K562 (cell line): ENCODE measurements at regions not wholly inside any gene's neighbourhood (a gene's known extent, or its start where the extent isn't known, plus 50 kb on each side); places are given as distances from the start of the nearest gene placed in this dataset.

Experiments
- ATAC-seq: fragments of 200-7000 bp; cut with Tn5 transposase; 3 replicates; pipeline ENCODE4 v1.9.1; 2020; ENCODE audit warnings: moderate library complexity
- BruUV-seq: library from RNA; stranded (reverse); fragments of 400-500 nt; replicated peaks from 2 replicates; lab custom pipeline; 2021; lab: Mats Ljungman, UMichigan
- CTCF ChIA-PET: fragments of 300-600 bp; formaldehyde crosslinking; extraction: SDS; loops from one replicate; lab custom pipeline; 2021; ENCODE audit warnings: low intra/inter-chr PET ratio; lab: Yijun Ruan, JAX
- POLR2A ChIA-PET: fragments of 300-600, 350-650 bp; sonication (Branson Sonifier 250); formaldehyde crosslinking; extraction: SDS; loops from one replicate; lab custom pipeline; 2021; ENCODE audit warnings: antibody characterized with exemption, inconsistent platforms; lab: Yijun Ruan, JAX
- DNase-seq, 4 experiments: peaks; one replicate each; pipeline versions ENCODE4 v3.0.0 to v3.0.0-alpha.2; 2011 to 2018; ENCODE audit warnings: low spot score in 3 of 4, mixed read lengths in 3 of 4; ENCODE audit errors: extremely low read depth in 1 of 4
- FAIRE-seq: peaks from 2 replicates; lab custom pipeline; 2011; peaks lifted over from hg19 to GRCh38; lab: Jason Lieb, UNC
- H2AFZ ChIP-seq: 2 replicates; pipeline ENCODE4 v1.6.0; 2011; ENCODE audit warnings: low read depth, low read length, control low read depth, inconsistent platforms
- H3K27ac ChIP-seq: fragments of 200-600 bp; 3 replicates; pipeline ENCODE4 v1.8.0; 2011; ENCODE audit warnings: low read depth, mild to moderate bottlenecking, control low read depth, inconsistent platforms, low read length, moderate library complexity, mixed read lengths; ENCODE audit errors: extremely low read depth
- H3K27me3 ChIP-seq, 2 experiments: fragments of 300-600 bp in 1 of 2; 2 replicates in 1 of 2; 3 replicates in 1 of 2; pipeline versions ENCODE4 v1.6.0 to v1.8.0; 2011; ENCODE audit warnings: inconsistent platforms in 2 of 2, low read length in 2 of 2, mild to moderate bottlenecking in 1 of 2, mixed read lengths in 1 of 2, moderate library complexity in 1 of 2; ENCODE audit not compliant: control insufficient read depth in 2 of 2, insufficient read depth in 2 of 2
- H3K36me3 ChIP-seq: fragments of 300-600 bp; 3 replicates; pipeline ENCODE4 v1.8.0; 2011; ENCODE audit warnings: mild to moderate bottlenecking, low read length, inconsistent platforms; ENCODE audit not compliant: control insufficient read depth, insufficient read depth
- H3K4me1 ChIP-seq, 2 experiments: fragments of 200-600 bp in 1 of 2; replicated peaks in 1 of 2; 2 replicates in 1 of 2; 3 replicates in 1 of 2; pipeline versions ENCODE4 v1.5.1 to v1.8.0; 2011; ENCODE audit warnings: inconsistent platforms in 2 of 2, low read length in 2 of 2, mild to moderate bottlenecking in 1 of 2, mixed read lengths in 1 of 2, moderate library complexity in 1 of 2; ENCODE audit not compliant: control insufficient read depth in 2 of 2, insufficient read depth in 2 of 2
- H3K4me2 ChIP-seq: 2 replicates; pipeline ENCODE4 v1.6.1; 2011; ENCODE audit warnings: low read length, control low read depth, inconsistent platforms, mixed read lengths; ENCODE audit not compliant: insufficient read depth
- H3K4me3 ChIP-seq: fragments of 200-600 bp; sonication (generic), shearing (Covaris generic); 2 replicates; pipeline ENCODE4 v1.5.1; 2016; ENCODE audit warnings: control low read depth, inconsistent platforms
- H3K79me2 ChIP-seq: fragments of 200-600 bp; 3 replicates; pipeline ENCODE4 v1.8.0; 2011; ENCODE audit warnings: low read length, inconsistent platforms; ENCODE audit not compliant: control insufficient read depth, insufficient read depth
- H3K9ac ChIP-seq, 2 experiments: 2 replicates each; pipeline versions ENCODE4 v1.6.0 to v1.6.1; 2011; ENCODE audit warnings: low read depth in 2 of 2, low read length in 2 of 2, control low read depth in 1 of 2, inconsistent platforms in 1 of 2, mild to moderate bottlenecking in 1 of 2, mixed read lengths in 1 of 2; ENCODE audit not compliant: insufficient read depth in 1 of 2
- H3K9me1 ChIP-seq: one replicate; pipeline ENCODE4 v1.6.0; 2011; ENCODE audit warnings: inconsistent platforms, mild to moderate bottlenecking, low read length, moderate library complexity; ENCODE audit not compliant: control insufficient read depth, insufficient read depth
- H3K9me3 ChIP-seq: replicated peaks from 2 replicates; pipeline ENCODE4 v1.5.1; 2011; ENCODE audit warnings: low read depth, low read length, inconsistent platforms; ENCODE audit not compliant: control insufficient read depth, insufficient read depth
- H4K20me1 ChIP-seq: replicated peaks from 2 replicates; pipeline ENCODE4 v1.6.1; 2011; ENCODE audit warnings: low read length, inconsistent platforms, mixed read lengths; ENCODE audit not compliant: control insufficient read depth, insufficient read depth
- ARID2 ChIP-seq: fragments of 450-650 bp; IDR thresholded peaks from 2 replicates; pipeline ENCODE4 v1.6.1; 2017; ENCODE audit warnings: antibody characterized with exemption, mild to moderate bottlenecking
- FOXK1 ChIP-seq: sonication (generic); formaldehyde crosslinking; IDR thresholded peaks from 2 replicates; pipeline ENCODE4 v1.8.0; 2022; ENCODE audit warnings: missing genetic modification reagents, mild to moderate bottlenecking, borderline replicate concordance
- HDAC1 ChIP-seq, 2 experiments: fragments of 450-650 bp; IDR thresholded peaks; 2 replicates each; pipeline ENCODE4 v1.6.1; 2016 to 2017; ENCODE audit warnings: inconsistent platforms in 1 of 2, mild to moderate bottlenecking in 1 of 2, moderate library complexity in 1 of 2
- SRSF1 ChIP-seq: fragments of 200-400 bp; formaldehyde crosslinking; IDR thresholded peaks from 2 replicates; pipeline ENCODE4 v1.6.1; 2017; ENCODE audit warnings: mild to moderate bottlenecking, low read depth, low read length, moderate library complexity
- ZC3H11A ChIP-seq: IDR thresholded peaks from 2 replicates; pipeline ENCODE4 v1.6.1; 2012; ENCODE audit warnings: low read depth, low read length, improper control_type of control experiment
- ZFP1 ChIP-seq: fragments of 450-650 bp; formaldehyde crosslinking; IDR thresholded peaks from 2 replicates; pipeline ENCODE4 v1.4.0; 2020; ENCODE audit warnings: mild to moderate bottlenecking, mixed read lengths
- WGBS: fragments of 100-300 bp; shearing (Covaris generic); methylation state at CpG from one replicate; pipeline ENCODE4 v1.1.6; 2016; ENCODE audit warnings: low coverage, mixed read lengths; ENCODE audit not compliant: insufficient coverage; ENCODE audit errors: missing lambda C conversion rate; 5-methylcytosine and 5-hydroxymethylcytosine counted together
- in situ Hi-C: fragments of 300-500 bp; cut with MboI; formaldehyde crosslinking; loops from 4 replicates; pipeline ENCODE4 v1.15.0; 2018; ENCODE audit warnings: inconsistent platforms, mixed read lengths
- intact Hi-C: fragments of 100-400 bp; cut with micrococcal nuclease; formaldehyde crosslinking; loops from 2 replicates; pipeline ENCODE4 v1.14.2; 2022
- TF ChIP-seq, protein P1 (sequence below): fragments of 250-450 bp; sonication (Bioruptor Pico); IDR thresholded peaks from 2 replicates; pipeline ENCODE4 v1.4.0; 2020; ENCODE audit warnings: mild to moderate bottlenecking

DNA sequence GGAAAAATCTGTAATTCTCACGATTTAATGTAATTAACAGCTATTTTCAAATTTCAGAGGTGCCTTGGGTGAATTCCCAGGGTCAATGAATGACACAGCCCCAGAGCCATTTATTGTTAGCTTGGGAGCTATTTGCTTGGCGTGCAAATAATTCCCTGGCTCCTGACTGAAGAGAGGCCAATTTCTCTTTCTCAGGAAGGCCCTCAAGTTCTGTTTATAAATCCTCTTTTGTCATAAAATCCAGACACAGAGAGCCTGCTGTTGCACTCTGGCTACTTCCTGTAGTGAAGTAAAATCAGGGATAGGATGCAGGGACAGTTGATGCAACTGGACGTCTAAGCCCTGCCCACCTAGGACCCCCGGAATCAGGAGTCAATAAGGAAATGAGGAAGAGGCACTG, 154.3 kb downstream of the TMX1 start:
- CTCF ChIA-PET = no interaction called here
- TF ChIP-seq, protein P1, sequence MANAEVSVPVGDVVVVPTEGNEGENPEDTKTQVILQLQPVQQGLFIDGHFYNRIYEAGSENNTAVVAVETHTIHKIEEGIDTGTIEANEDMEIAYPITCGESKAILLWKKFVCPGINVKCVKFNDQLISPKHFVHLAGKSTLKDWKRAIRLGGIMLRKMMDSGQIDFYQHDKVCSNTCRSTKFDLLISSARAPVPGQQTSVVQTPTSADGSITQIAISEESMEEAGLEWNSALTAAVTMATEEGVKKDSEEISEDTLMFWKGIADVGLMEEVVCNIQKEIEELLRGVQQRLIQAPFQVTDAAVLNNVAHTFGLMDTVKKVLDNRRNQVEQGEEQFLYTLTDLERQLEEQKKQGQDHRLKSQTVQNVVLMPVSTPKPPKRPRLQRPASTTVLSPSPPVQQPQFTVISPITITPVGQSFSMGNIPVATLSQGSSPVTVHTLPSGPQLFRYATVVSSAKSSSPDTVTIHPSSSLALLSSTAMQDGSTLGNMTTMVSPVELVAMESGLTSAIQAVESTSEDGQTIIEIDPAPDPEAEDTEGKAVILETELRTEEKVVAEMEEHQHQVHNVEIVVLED = no peak
- TF ChIP-seq ZFP1 (no peak), ZC3H11A (no peak), ARID2 (no peak), SRSF1 (no peak), FOXK1 (no peak), HDAC1 (IDR thresholded peaks at IDR 0.05) (no peak)
- H3K4me2 ChIP-seq = no peak overlapping the region
- no peak overlapping the region for H2AFZ ChIP-seq
- H3K4me3 ChIP-seq = no peak overlapping the region
- no peak overlapping the region for H3K9ac ChIP-seq
- no peak overlapping the region for H3K27ac ChIP-seq
- DNase-seq (no peak), ATAC-seq (no peak), FAIRE-seq (no peak)
- 0% methylated on average over 4 of the region's 4 CpGs for WGBS
- H3K36me3 ChIP-seq = no peaks in the 10 kb centered on the region
- peaks cover 0 to 5% of the 10 kb centered on the region in 2 experiments; a peak in 1 of 5 replicates for H3K27me3 ChIP-seq
- no peaks in the 10 kb centered on the region for H3K79me2 ChIP-seq
- H4K20me1 ChIP-seq = no peaks in the 10 kb centered on the region
- in situ Hi-C loops (no loop called here), intact Hi-C loops (no loop called here)
- no TSS peak for BruUV-seq
- H3K4me1 ChIP-seq = no peaks in the 10 kb centered on the region
- POLR2A ChIA-PET = no interaction called here
- H3K9me3 ChIP-seq = no peaks in the 10 kb centered on the region
- H3K9me1 ChIP-seq = no peaks in the 10 kb centered on the region
